Left ventricle myocardium superior (tissue), 1 donor: ENCODE measurements at regions not wholly inside any gene's neighbourhood (a gene's known extent, or its start where the extent isn't known, plus 50 kb on each side); places are given as distances from the start of the nearest gene placed in this dataset.

Experiments
- ATAC-seq: fragments of 200-7000 bp; cut with Tn5 transposase; one replicate; pipeline ENCODE4 v1.9.1; 2020; ENCODE audit warnings: mild to moderate bottlenecking, moderate library complexity
- DNase-seq: peaks from one replicate; pipeline ENCODE4 v3.0.0-alpha.2; 2020
- intact Hi-C: fragments of 100-400 bp; cut with micrococcal nuclease; formaldehyde crosslinking; loops from one replicate; pipeline ENCODE4 v1.11.0; 2022
- donor health status: DM: no; HTN: yes; CAD: no; lungs with severe emphysema.

GRCh38 chr3:132180337-132180791, 136.8 kb upstream of the ACP3 start:
- ATAC-seq: no peak
- DNase-seq: no peak
- intact Hi-C loops: no loop called here

GRCh38 chr3:132183811-132184210, 133.4 kb upstream of the ACP3 start:
- DNase-seq (no peak), ATAC-seq (no peak)
- intact Hi-C loops: no loop called here

- ATAC-seq: no peak
- intact Hi-C loops: no loop called here
- no peak for DNase-seq
Observed at GRCh38 chr3:132187746-132188145, 129.5 kb upstream of the ACP3 start.

- ATAC-seq: no peak
- DNase-seq: no peak
- intact Hi-C loops: no loop called here
Observed at GRCh38 chr3:132189601-132190000, 127.6 kb upstream of the ACP3 start.

- intact Hi-C loops: no loop called here
- ATAC-seq (no peak), DNase-seq (no peak)
Observed at GRCh38 chr3:132196113-132196512, 121.1 kb upstream of the ACP3 start.

GRCh38 chr3:132198516-132198915, 118.7 kb upstream of the ACP3 start:
- no peak for DNase-seq
- no peak for ATAC-seq
- intact Hi-C loops: no loop called here

- no peak for ATAC-seq
- no peak for DNase-seq
- intact Hi-C loops: no loop called here
Observed at GRCh38 chr3:132199451-132199850, 117.8 kb upstream of the ACP3 start.

GRCh38 chr3:132202586-132202985, 114.6 kb upstream of the ACP3 start:
- no peak for ATAC-seq
- DNase-seq: no peak
- intact Hi-C loops: no loop called here

GRCh38 chr3:132203889-132204596, 113.2 kb upstream of the ACP3 start:
- DNase-seq: no peak
- ATAC-seq: no peak
- intact Hi-C loops: no loop called here

- no peak for DNase-seq
- no peak for ATAC-seq
- intact Hi-C loops: no loop called here
Observed at GRCh38 chr3:132205609-132206008, 111.6 kb upstream of the ACP3 start.

- DNase-seq (no peak), ATAC-seq (no peak)
- intact Hi-C loops: no loop called here
Observed at GRCh38 chr3:132209855-132210254, 107.4 kb upstream of the ACP3 start.

- ATAC-seq: no peak
- intact Hi-C loops: no loop called here
Observed at GRCh38 chr3:132210476-132211346, 106.5 kb upstream of the ACP3 start.

GRCh38 chr3:132211896-132212295, 105.3 kb upstream of the ACP3 start:
- intact Hi-C loops: no loop called here

More at GRCh38 chr3:132210476-132211346, 106.5 kb upstream of the ACP3 start:
- no peak for DNase-seq

GRCh38 chr3:132218817-132219755, 98.1 kb upstream of the ACP3 start:
- ATAC-seq (no peak), DNase-seq (no peak)
- intact Hi-C loops: no loop called here

More at GRCh38 chr3:132211896-132212295, 105.3 kb upstream of the ACP3 start:
- ATAC-seq: no peak
- DNase-seq: no peak

- intact Hi-C loops: no loop called here
- DNase-seq (no peak), ATAC-seq (no peak)
Observed at GRCh38 chr3:132220986-132221385, 96.2 kb upstream of the ACP3 start.

GRCh38 chr3:132222868-132223538, 94.2 kb upstream of the ACP3 start:
- intact Hi-C loops: no loop called here
- DNase-seq: no peak
- no peak for ATAC-seq

GRCh38 chr3:132225664-132226063, 91.5 kb upstream of the ACP3 start:
- ATAC-seq (no peak), DNase-seq (no peak)
- intact Hi-C loops: no loop called here

- intact Hi-C loops: no loop called here
- ATAC-seq: no peak
Observed at GRCh38 chr3:132228923-132229322, 88.3 kb upstream of the ACP3 start.

GRCh38 chr3:132229641-132230040, 87.6 kb upstream of the ACP3 start:
- no peak for ATAC-seq
- DNase-seq: no peak
- intact Hi-C loops: no loop called here

More at GRCh38 chr3:132228923-132229322, 88.3 kb upstream of the ACP3 start:
- no peak for DNase-seq
